Adrenal gland (tissue), 9 donors: ENCODE measurements at regions not wholly inside any gene's neighbourhood (a gene's known extent, or its start where the extent isn't known, plus 50 kb on each side); places are given as distances from the start of the nearest gene placed in this dataset.

ENCODE experiments used
- DNase-seq, 7 donors: peaks; one replicate each; pipeline ENCODE4 v3.0.0-alpha.2; 2019 to 2020
- H3K27ac ChIP-seq, 5 donors: fragments of 200-600 bp; sonication (generic) in 4 of 5; 1 replicate in 3 of 5; 2 replicates in 2 of 5; pipeline versions ENCODE4 v1.5.1 to v1.8.0; 2016 to 2020; ENCODE audit warnings: mild to moderate bottlenecking in 1 of 5
- H3K27me3 ChIP-seq: fragments of 200-600 bp; 2 replicates; pipeline ENCODE4 v1.8.0; 2021
- H3K36me3 ChIP-seq, 2 donors: fragments of 200-600 bp; replicated peaks in 1 of 2; 1 replicate in 1 of 2; 2 replicates in 1 of 2; pipeline versions ENCODE4 v1.5.1 to v1.8.0; 2018 to 2022
- H3K4me1 ChIP-seq, 2 donors: fragments of 200-600 bp; replicated peaks in 1 of 2; 1 replicate in 1 of 2; 2 replicates in 1 of 2; pipeline versions ENCODE4 v1.5.1 to v1.8.0; 2018 to 2021
- H3K4me3 ChIP-seq, 4 donors: fragments of 200-600 bp; sonication (generic) in 3 of 4; one replicate each; pipeline ENCODE4 v1.5.1; 2016 to 2018
- H3K9me3 ChIP-seq, 3 donors: fragments of 200-600 bp; sonication (generic) in 1 of 3; replicated peaks in 1 of 3; 1 replicate in 2 of 3; 2 replicates in 1 of 3; pipeline versions ENCODE4 v1.5.1 to v1.8.0; 2016 to 2021
- POLR2A ChIP-seq, 2 donors: fragments of 450-650 bp; IDR thresholded peaks; one replicate each; pipeline ENCODE4 v1.6.1; 2017; ENCODE audit warnings: antibody characterized with exemption in 2 of 2, mild to moderate bottlenecking in 2 of 2, moderate library complexity in 1 of 2
- WGBS, 4 donors: extraction: QIAGEN DNeasy Blood & Tissue Kit in 2 of 4; methylation state at CpG; one replicate each; pipeline versions ENCODE4 v1.1.5 to v1.1.7; 2013 to 2017; 5-methylcytosine and 5-hydroxymethylcytosine counted together
- intact Hi-C, 2 donors: fragments of 100-400 bp; cut with DNase I; formaldehyde crosslinking; loops; one replicate each; pipeline versions ENCODE4 v1.14.1 to v1.15.0; 2022 to 2023
- TF ChIP-seq, protein P1 (sequence below), 6 experiments: fragments of 450-650 bp in 4 of 6; fragments of 200-600 bp in 2 of 6; sonication (generic) in 1 of 6; IDR thresholded peaks; 1 replicate in 5 of 6; 2 replicates in 1 of 6; pipeline versions ENCODE4 v1.5.1 to v1.8.0; 2016 to 2021; ENCODE audit warnings: antibody characterized with exemption in 6 of 6, mild to moderate bottlenecking in 2 of 6, moderate library complexity in 1 of 6
- donor health status: healthy with polysubstance abuse.
- donor health status: Bipolar disorder and iron deficiency.
- donor health status: DM: yes; HTN: yes; CAD: no.
- donor health status: DM: no; HTN: no; CAD: no.
- donor health status: DM: no; HTN: no; CAD: no.

DNA sequence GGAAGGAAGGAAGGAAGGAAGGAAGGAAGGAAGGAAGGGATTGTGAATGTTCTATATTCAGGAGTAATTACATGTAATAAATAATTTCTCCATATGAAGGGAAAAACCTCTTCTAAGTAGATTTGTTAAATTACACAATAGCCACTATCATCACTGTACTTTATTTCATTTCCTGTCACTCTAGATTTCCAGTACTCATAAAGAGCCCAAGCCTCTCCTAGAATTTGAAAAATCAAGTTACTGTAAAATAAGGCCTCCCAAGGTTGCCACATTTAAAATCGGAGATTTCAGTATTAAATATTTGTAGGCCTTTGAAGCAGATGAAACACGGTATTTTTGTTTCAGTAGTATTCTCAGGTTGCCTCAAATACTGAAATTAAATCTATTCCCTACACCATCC is 499.0 kb downstream of the CDH10 start:
- TF ChIP-seq, protein P1, sequence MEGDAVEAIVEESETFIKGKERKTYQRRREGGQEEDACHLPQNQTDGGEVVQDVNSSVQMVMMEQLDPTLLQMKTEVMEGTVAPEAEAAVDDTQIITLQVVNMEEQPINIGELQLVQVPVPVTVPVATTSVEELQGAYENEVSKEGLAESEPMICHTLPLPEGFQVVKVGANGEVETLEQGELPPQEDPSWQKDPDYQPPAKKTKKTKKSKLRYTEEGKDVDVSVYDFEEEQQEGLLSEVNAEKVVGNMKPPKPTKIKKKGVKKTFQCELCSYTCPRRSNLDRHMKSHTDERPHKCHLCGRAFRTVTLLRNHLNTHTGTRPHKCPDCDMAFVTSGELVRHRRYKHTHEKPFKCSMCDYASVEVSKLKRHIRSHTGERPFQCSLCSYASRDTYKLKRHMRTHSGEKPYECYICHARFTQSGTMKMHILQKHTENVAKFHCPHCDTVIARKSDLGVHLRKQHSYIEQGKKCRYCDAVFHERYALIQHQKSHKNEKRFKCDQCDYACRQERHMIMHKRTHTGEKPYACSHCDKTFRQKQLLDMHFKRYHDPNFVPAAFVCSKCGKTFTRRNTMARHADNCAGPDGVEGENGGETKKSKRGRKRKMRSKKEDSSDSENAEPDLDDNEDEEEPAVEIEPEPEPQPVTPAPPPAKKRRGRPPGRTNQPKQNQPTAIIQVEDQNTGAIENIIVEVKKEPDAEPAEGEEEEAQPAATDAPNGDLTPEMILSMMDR (IDR thresholded peaks at IDR 0.05), result no peak
- TF ChIP-seq POLR2A (IDR thresholded peaks at IDR 0.05), result no peak
- H3K27ac ChIP-seq, result no peak overlapping the region
- no peak for DNase-seq
- no peaks in the 10 kb centered on the region for H3K27me3 ChIP-seq
- no peak overlapping the region for H3K4me3 ChIP-seq
- 76 to 93% (median 85%) methylated on average over 2 of the region's 2 CpGs for WGBS, 4 donors
- H3K4me1 ChIP-seq, result no peaks in the 10 kb centered on the region
- H3K36me3 ChIP-seq, result no peaks in the 10 kb centered on the region
- no peaks in the 10 kb centered on the region for H3K9me3 ChIP-seq
- intact Hi-C loops, result no loop called here

DNA sequence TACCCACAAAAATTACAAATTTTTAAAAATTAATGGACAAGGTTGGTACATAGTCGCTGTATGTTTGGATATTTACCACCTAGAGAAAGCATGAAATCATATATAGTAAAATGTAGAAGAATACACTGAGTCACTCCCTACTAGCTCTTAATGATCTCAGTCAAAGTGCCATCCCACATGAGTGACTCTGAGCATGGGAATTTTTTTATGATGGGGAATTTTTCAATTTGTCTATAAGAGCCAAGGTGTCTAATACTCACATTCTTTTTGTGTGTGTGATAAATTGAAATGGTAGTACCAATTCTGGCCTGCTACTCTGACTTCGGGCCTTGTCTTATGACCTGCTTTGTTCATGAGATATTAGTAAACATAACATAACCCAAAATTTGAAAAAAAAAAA is 483.2 kb downstream of the CDH10 start:
- Histone ChIP-seq H3K27ac (no peak overlapping the region), H3K27me3 (no peaks in the 10 kb centered on the region), H3K4me1 (no peaks in the 10 kb centered on the region), H3K36me3 (no peaks in the 10 kb centered on the region), H3K4me3 (no peak overlapping the region), H3K9me3 (no peaks in the 10 kb centered on the region)
- TF ChIP-seq, protein P1 (IDR thresholded peaks at IDR 0.05), result no peak
- TF ChIP-seq POLR2A (IDR thresholded peaks at IDR 0.05), result no peak
- no peak for DNase-seq
- intact Hi-C loops, result no loop called here
- WGBS, 4 donors, result 78 to 87% (median 83%) methylated on average over 2 of the region's 2 CpGs

DNA sequence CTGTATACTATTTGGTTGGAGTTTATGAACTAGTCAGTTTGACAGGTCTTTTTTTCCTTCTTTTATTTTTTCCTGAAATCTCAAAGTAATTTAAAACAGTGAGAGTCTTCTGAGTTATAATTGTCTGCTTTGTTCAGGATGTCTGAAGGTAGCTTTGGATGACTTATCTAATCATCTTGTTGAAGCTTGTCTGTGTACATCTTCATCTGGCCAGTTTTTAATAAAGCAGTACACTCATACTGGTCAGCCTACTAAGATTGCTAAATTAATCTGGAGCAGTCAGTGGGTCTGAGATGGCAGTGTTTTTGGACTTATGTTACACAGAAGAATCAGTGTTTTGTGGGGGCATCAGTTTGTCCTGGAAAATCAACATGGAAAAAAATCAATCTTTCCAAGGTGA is 482.4 kb downstream of the CDH10 start:
- no peak overlapping the region for H3K4me3 ChIP-seq
- intact Hi-C loops, result no loop called here
- H3K9me3 ChIP-seq, result no peaks in the 10 kb centered on the region
- H3K4me1 ChIP-seq, result no peaks in the 10 kb centered on the region
- H3K27me3 ChIP-seq, result no peaks in the 10 kb centered on the region
- DNase-seq, result no peak
- TF ChIP-seq, protein P1 (IDR thresholded peaks at IDR 0.05), result no peak
- no peak for TF ChIP-seq POLR2A (IDR thresholded peaks at IDR 0.05)
- H3K36me3 ChIP-seq, result no peaks in the 10 kb centered on the region
- no peak overlapping the region for H3K27ac ChIP-seq

DNA sequence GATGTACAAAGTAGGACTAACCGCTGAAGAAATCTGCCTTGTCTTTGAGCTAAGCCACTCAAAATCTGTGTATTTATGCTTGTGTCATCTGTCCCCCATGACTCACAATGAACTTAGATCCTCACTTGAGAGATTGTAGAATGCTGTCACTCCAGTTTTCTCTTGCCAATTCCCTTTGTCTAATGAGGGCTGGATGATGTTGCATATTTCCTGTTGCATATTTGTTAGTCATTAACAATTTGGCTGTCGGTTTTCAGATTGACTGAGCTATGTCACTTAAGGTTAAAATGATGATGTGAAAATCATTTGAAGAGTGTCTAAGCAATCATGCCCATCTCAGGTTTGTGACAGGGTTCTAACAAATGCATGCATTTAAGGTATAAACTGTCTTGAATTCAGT is 481.7 kb downstream of the CDH10 start:
- Histone ChIP-seq H3K4me1 (no peaks in the 10 kb centered on the region), H3K36me3 (no peaks in the 10 kb centered on the region), H3K4me3 (no peak overlapping the region), H3K27me3 (no peaks in the 10 kb centered on the region), H3K9me3 (no peaks in the 10 kb centered on the region), H3K27ac (no peak overlapping the region)
- no peak for TF ChIP-seq POLR2A (IDR thresholded peaks at IDR 0.05)
- TF ChIP-seq, protein P1 (IDR thresholded peaks at IDR 0.05), result no peak
- WGBS, 4 donors, result 75 to 93% (median 77%) methylated on average over 2 of the region's 2 CpGs
- intact Hi-C loops, result no loop called here
- no peak for DNase-seq
